Lung (tissue), 11 donors: ENCODE measurements at regions not wholly inside any gene's neighbourhood (a gene's known extent, or its start where the extent isn't known, plus 50 kb on each side); places are given as distances from the start of the nearest gene placed in this dataset.

Source experiments
- ATAC-seq: fragments of 200-7000 bp; cut with Tn5 transposase; one replicate; pipeline ENCODE4 v1.9.1; 2020; ENCODE audit warnings: moderate number of reproducible peaks; ENCODE audit not compliant: insufficient read depth, low FRiP score
- DNase-seq, 3 donors: peaks; one replicate each; pipeline ENCODE4 v3.0.0-alpha.2; 2013 to 2017
- H3K27ac ChIP-seq, 2 donors: one replicate each; pipeline ENCODE4 v1.5.1; 2013; ENCODE audit warnings: mild to moderate bottlenecking in 2 of 2, moderate library complexity in 2 of 2, control low read depth in 1 of 2, inconsistent platforms in 1 of 2, low read depth in 1 of 2, low read length in 1 of 2
- H3K27me3 ChIP-seq, 3 donors: one replicate each; pipeline ENCODE4 v1.5.1; 2013; ENCODE audit warnings: low read length in 2 of 3; ENCODE audit not compliant: control insufficient read depth in 3 of 3, insufficient read depth in 3 of 3
- H3K36me3 ChIP-seq, 4 donors: one replicate each; pipeline ENCODE4 v1.5.1; 2013; ENCODE audit warnings: low read length in 4 of 4, mild to moderate bottlenecking in 1 of 4, moderate library complexity in 1 of 4; ENCODE audit not compliant: control insufficient read depth in 4 of 4, insufficient read depth in 4 of 4
- H3K4me1 ChIP-seq, 5 donors: one replicate each; pipeline ENCODE4 v1.5.1; 2013; ENCODE audit warnings: low read length in 5 of 5, mild to moderate bottlenecking in 2 of 5, moderate library complexity in 1 of 5; ENCODE audit not compliant: control insufficient read depth in 5 of 5, insufficient read depth in 5 of 5
- H3K4me3 ChIP-seq: one replicate; pipeline ENCODE4 v1.5.1; 2013; ENCODE audit warnings: mild to moderate bottlenecking, control low read depth, moderate library complexity
- H3K9ac ChIP-seq, 2 donors: one replicate each; pipeline ENCODE4 v1.5.1; 2013; ENCODE audit warnings: low read length in 2 of 2, control low read depth in 1 of 2; ENCODE audit not compliant: insufficient read depth in 1 of 2
- H3K9me3 ChIP-seq, 4 donors: one replicate each; pipeline ENCODE4 v1.5.1; 2013; ENCODE audit warnings: low read length in 3 of 4, mild to moderate bottlenecking in 1 of 4, moderate library complexity in 1 of 4; ENCODE audit not compliant: control insufficient read depth in 4 of 4, insufficient read depth in 3 of 4
- CTCF ChIP-seq: IDR thresholded peaks from 2 replicates; pipeline ENCODE4 v1.5.1; 2012; ENCODE audit warnings: mild to moderate bottlenecking; ENCODE audit errors: control extremely low read depth, extremely low read depth
- WGBS, 2 donors: extraction: QIAGEN DNeasy Blood & Tissue Kit; methylation state at CpG; one replicate each; pipeline ENCODE4 v1.1.7; 2013; 5-methylcytosine and 5-hydroxymethylcytosine counted together
- donor health status: control.
- donor health status: control.
- donor health status: Bipolar disorder and iron deficiency.
- donor health status: healthy.
- donor health status: DM: yes; HTN: yes; CAD: no.

GRCh38 chr14:104284636-104285507, 146.5 kb downstream of the KIF26A start:
- peak in 1 of 3 donors; percentile 6 for DNase-seq
- WGBS, 2 donors, result 84 to 91% methylated on average over 29 of the region's 29 CpGs

GRCh38 chr14:104285508-104285840, 147.1 kb downstream of the KIF26A start:
- DNase-seq (peak in 1 of 3 donors; percentile 4), ATAC-seq (no peak)
- Histone ChIP-seq H3K4me3 (no peak overlapping the region), H3K9me3 (no peaks in the 10 kb centered on the region), H3K9ac (no peak overlapping the region), H3K27ac (no peak overlapping the region), H3K36me3 (no peaks in the 10 kb centered on the region), H3K27me3 (no peaks in the 10 kb centered on the region), H3K4me1 (peaks cover 0 to 34% (median 3%) of the 10 kb centered on the region in 5 donors)
- TF ChIP-seq CTCF, result no peak
- 67 to 81% methylated on average over 7 of the region's 7 CpGs for WGBS, 2 donors

More at GRCh38 chr14:104284636-104285507, 146.5 kb downstream of the KIF26A start:
- H3K9me3 ChIP-seq, result no peaks in the 10 kb centered on the region
- H3K4me1 ChIP-seq, result peaks cover 0 to 40% (median 9%) of the 10 kb centered on the region in 5 donors
- H3K27ac ChIP-seq, result no peak overlapping the region
- H3K36me3 ChIP-seq, result no peaks in the 10 kb centered on the region
- no peaks in the 10 kb centered on the region for H3K27me3 ChIP-seq
- TF ChIP-seq CTCF, result no peak
- no peak overlapping the region for H3K4me3 ChIP-seq
- no peak for ATAC-seq
- H3K9ac ChIP-seq, result no peak overlapping the region

- no peak overlapping the region for H3K27ac ChIP-seq
- H3K4me3 ChIP-seq, result no peak overlapping the region
- H3K9ac ChIP-seq, result no peak overlapping the region
- peak in 1 of 3 donors; percentile 3 for DNase-seq
- peaks cover 0 to 32% (median 0%) of the 10 kb centered on the region in 5 donors for H3K4me1 ChIP-seq
- H3K9me3 ChIP-seq, result no peaks in the 10 kb centered on the region
- H3K27me3 ChIP-seq, result no peaks in the 10 kb centered on the region
- 81 to 85% methylated on average over 11 of the region's 11 CpGs for WGBS, 2 donors
- no peak for ATAC-seq
- no peak for TF ChIP-seq CTCF
- no peaks in the 10 kb centered on the region for H3K36me3 ChIP-seq
Observed at GRCh38 chr14:104286086-104286485, 147.7 kb downstream of the KIF26A start.
